ENCODE measurements at regions not wholly inside any gene's neighbourhood (a gene's known extent, or its start where the extent isn't known, plus 50 kb on each side); places are given as distances from the start of the nearest gene placed in this dataset.

DNA sequence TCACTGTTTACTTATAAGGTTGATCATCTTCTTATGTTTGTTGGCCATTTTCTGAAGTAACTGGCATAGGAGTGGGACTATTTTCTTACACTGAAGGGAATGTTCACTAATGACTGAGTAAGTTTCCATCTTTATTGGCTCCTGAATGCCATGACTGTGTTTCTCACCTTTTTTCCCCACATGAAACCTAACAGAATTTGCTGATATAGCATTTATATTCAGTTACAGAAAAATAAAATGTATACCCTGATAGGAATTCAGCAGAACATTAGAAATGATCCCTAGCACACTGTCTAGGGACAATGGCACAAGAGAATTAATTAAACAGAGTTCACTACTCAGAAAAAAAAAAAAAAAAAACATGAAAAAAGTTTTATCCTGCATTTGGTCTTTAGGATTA lies 1465.1 kb upstream of the C9orf72 start (continued):
- TF ChIP-seq PRDM1 (tag by site-specific recombination; IDR thresholded peaks at IDR 0.05): no peak

DNA sequence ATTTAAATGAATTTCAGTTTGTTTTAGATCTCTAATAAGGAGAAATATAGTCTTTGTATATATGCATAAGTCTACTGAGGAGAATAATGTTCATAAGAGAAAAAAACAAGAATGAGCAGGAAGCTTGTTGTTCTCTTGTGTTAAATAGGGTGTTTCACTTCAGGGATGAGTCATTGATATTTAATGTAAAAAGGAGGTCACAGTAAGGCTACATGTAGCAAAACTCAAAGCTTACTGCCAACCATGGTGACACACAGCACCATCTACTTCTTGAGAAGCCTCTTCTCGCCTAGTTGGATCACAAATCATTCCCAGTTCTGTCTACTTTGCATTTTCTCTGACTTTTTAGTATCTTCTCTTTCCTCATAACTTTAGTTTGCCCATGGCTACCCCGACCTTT lies 1466.0 kb upstream of the C9orf72 start:
- H3K36me3 ChIP-seq (ENCODE audit: control insufficient read depth in 2 of 2, insufficient read depth in 1 of 2, low read length in 2 of 2): no peaks in the 10 kb centered on the region
- POLR2A ChIA-PET: no interaction called here
- no peak overlapping the region for H3K27ac ChIP-seq (ENCODE audit: extremely low read depth, low read depth, low read length)
- no peak overlapping the region for H3K4me3 ChIP-seq (ENCODE audit: low read depth, low read length)
- TF ChIP-seq, protein P1, sequence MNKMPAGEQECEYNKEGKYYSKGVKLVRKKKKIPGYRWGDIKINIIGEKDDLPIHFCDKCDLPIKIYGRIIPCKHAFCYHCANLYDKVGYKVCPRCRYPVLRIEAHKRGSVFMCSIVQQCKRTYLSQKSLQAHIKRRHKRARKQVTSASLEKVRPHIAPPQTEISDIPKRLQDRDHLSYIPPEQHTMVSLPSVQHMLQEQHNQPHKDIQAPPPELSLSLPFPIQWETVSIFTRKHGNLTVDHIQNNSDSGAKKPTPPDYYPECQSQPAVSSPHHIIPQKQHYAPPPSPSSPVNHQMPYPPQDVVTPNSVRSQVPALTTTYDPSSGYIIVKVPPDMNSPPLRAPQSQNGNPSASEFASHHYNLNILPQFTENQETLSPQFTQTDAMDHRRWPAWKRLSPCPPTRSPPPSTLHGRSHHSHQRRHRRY (tag by site-specific recombination; IDR thresholded peaks at IDR 0.05): no peak
- TF ChIP-seq, protein P2, sequence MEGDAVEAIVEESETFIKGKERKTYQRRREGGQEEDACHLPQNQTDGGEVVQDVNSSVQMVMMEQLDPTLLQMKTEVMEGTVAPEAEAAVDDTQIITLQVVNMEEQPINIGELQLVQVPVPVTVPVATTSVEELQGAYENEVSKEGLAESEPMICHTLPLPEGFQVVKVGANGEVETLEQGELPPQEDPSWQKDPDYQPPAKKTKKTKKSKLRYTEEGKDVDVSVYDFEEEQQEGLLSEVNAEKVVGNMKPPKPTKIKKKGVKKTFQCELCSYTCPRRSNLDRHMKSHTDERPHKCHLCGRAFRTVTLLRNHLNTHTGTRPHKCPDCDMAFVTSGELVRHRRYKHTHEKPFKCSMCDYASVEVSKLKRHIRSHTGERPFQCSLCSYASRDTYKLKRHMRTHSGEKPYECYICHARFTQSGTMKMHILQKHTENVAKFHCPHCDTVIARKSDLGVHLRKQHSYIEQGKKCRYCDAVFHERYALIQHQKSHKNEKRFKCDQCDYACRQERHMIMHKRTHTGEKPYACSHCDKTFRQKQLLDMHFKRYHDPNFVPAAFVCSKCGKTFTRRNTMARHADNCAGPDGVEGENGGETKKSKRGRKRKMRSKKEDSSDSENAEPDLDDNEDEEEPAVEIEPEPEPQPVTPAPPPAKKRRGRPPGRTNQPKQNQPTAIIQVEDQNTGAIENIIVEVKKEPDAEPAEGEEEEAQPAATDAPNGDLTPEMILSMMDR (tag by site-specific recombination; IDR thresholded peaks at IDR 0.05): no peak
- TF ChIP-seq SALL2 (tag by site-specific recombination; IDR thresholded peaks at IDR 0.05; ENCODE audit: borderline replicate concordance) (no peak), ZNF354C (tag by site-specific recombination; IDR thresholded peaks at IDR 0.05; ENCODE audit: borderline replicate concordance, low read depth) (no peak), ZNF830 (tag by site-specific recombination; IDR thresholded peaks at IDR 0.05; ENCODE audit: low read depth) (no peak), SP2 (tag by site-specific recombination; IDR thresholded peaks at IDR 0.05) (no peak), ZFP69B (tag by site-specific recombination; IDR thresholded peaks at IDR 0.05) (no peak)
- no peaks in the 10 kb centered on the region for H3K9me3 ChIP-seq (ENCODE audit: control insufficient read depth, insufficient read depth, low read depth, low read length)
- CTCF ChIA-PET: no interaction called here
- H3K4me1 ChIP-seq (ENCODE audit: control insufficient read depth, insufficient read depth, low read length): no peaks in the 10 kb centered on the region

DNA sequence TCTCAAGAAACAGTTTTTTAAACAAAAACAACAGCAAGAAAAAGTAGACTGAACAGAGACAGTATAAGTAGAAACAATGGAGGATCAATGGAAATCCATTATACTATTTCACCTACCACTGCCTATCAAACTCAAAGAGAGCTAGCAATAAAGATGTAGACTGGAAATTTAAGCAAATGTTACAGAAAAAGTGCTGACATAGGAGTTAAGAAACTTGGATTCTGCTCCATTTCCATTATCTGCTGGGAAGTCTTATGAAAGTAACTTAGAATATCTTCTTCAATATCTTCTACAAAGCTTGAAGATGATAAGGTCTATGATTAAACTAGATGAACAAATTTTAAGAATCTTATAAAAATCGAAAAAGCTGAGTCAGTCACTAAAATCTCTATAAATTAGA lies 1469.8 kb upstream of the C9orf72 start:
- POLR2A ChIA-PET: no interaction called here
- H3K9me3 ChIP-seq (ENCODE audit: control insufficient read depth, insufficient read depth, low read depth, low read length): no peaks in the 10 kb centered on the region
- TF ChIP-seq ZNF10 (tag by site-specific recombination; IDR thresholded peaks at IDR 0.05) (no peak), ZSCAN30 (tag by site-specific recombination; IDR thresholded peaks at IDR 0.05) (no peak)
- no peaks in the 10 kb centered on the region for H3K4me1 ChIP-seq (ENCODE audit: control insufficient read depth, insufficient read depth, low read length)
- CTCF ChIA-PET: no interaction called here
- no peaks in the 10 kb centered on the region for H3K36me3 ChIP-seq (ENCODE audit: control insufficient read depth in 2 of 2, insufficient read depth in 1 of 2, low read length in 2 of 2)
- H3K4me3 ChIP-seq (ENCODE audit: low read depth, low read length): no peak overlapping the region
- no peak overlapping the region for H3K27ac ChIP-seq (ENCODE audit: extremely low read depth, low read depth, low read length)

DNA sequence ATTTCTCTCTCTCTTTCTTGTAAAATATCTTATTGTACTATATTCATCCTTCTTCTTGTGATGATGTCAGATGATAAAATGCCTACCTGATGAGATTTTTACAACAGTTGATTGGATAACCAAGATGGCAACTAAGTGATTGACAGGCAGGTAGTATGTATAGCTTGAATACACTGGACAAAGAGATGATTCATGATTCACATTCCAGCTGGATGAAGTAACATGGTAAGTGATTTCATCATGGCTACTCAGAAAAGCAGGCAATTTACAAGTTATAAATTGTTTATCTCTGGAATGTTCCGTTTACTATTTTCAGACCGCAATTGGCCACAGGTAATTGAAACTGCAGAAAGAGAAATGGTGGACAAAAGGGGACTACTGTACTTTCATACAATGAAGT lies 1471.7 kb upstream of the C9orf72 start:
- ChIA-PET CTCF (no interaction called here), POLR2A (no interaction called here)
- no peak overlapping the region for H3K4me3 ChIP-seq (ENCODE audit: low read depth, low read length)
- H3K4me1 ChIP-seq (ENCODE audit: control insufficient read depth, insufficient read depth, low read length): no peaks in the 10 kb centered on the region
- no peaks in the 10 kb centered on the region for H3K9me3 ChIP-seq (ENCODE audit: control insufficient read depth, insufficient read depth, low read depth, low read length)
- TF ChIP-seq, protein P3, sequence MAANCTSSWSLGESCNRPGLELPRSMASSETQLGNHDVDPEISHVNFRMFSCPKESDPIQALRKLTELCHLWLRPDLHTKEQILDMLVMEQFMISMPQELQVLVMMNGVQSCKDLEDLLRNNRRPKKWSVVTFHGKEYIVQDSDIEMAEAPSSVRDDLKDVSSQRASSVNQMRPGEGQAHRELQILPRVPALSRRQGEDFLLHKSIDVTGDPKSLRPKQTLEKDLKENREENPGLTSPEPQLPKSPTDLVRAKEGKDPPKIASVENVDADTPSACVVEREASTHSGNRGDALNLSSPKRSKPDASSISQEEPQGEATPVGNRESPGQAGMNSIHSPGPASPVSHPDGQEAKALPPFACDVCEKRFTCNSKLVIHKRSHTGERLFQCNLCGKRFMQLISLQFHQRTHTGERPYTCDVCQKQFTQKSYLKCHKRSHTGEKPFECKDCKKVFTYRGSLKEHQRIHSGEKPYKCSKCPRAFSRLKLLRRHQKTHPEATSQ (tag by site-specific recombination; IDR thresholded peaks at IDR 0.05): no peak
- TF ChIP-seq MEIS1 (CRISPR knock-in tag; IDR thresholded peaks at IDR 0.05; ENCODE audit: borderline replicate concordance) (peak; percentile 77; the same call in 1 of the 2 replicates), OSR2 (tag by site-specific recombination; IDR thresholded peaks at IDR 0.05) (no peak), OVOL3 (tag by site-specific recombination; IDR thresholded peaks at IDR 0.05) (no peak)
- TF ChIP-seq, protein P4, sequence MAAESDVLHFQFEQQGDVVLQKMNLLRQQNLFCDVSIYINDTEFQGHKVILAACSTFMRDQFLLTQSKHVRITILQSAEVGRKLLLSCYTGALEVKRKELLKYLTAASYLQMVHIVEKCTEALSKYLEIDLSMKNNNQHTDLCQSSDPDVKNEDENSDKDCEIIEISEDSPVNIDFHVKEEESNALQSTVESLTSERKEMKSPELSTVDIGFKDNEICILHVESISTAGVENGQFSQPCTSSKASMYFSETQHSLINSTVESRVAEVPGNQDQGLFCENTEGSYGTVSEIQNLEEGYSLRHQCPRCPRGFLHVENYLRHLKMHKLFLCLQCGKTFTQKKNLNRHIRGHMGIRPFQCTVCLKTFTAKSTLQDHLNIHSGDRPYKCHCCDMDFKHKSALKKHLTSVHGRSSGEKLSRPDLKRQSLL (tag by site-specific recombination; IDR thresholded peaks at IDR 0.05): no peak
- H3K36me3 ChIP-seq (ENCODE audit: control insufficient read depth in 2 of 2, insufficient read depth in 1 of 2, low read length in 2 of 2): no peaks in the 10 kb centered on the region
- no peak overlapping the region for H3K27ac ChIP-seq (ENCODE audit: extremely low read depth, low read depth, low read length)

Data from HEK293 (cell line).